ENCODE measurements at regions not wholly inside any gene's neighbourhood (a gene's known extent, or its start where the extent isn't known, plus 50 kb on each side); places are given as distances from the start of the nearest gene placed in this dataset.

DNA sequence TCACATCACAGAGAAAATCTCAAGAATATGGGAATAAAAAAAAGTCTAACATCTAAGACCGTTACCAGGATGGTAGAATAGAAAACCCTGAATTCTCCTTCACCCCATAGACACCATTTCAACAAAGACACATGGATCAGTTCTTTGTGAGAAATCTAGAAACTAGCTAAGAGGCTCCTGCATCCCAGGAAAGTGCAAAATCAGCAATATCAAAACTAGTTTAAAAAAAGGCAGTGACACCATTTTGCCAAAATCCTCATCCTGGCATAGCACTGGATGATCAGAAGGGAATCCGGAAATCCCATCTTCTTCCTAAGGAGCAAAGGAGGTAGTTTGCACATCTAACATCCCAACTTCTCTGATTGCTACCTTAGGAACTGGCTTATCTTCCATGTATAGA, 88.9 kb upstream of the MAGEE2 start:
- TF ChIP-seq EZH2 (IDR thresholded peaks at IDR 0.05; ENCODE audit: low read depth, unreplicated experiment) (no peak), EZH2phosphoT487 (IDR thresholded peaks at IDR 0.05; ENCODE audit: unreplicated experiment) (no peak), POLR2AphosphoS5 (IDR thresholded peaks at IDR 0.05; ENCODE audit: low read depth) (no peak), JUNB (IDR thresholded peaks at IDR 0.05; ENCODE audit: unreplicated experiment) (no peak), CREB1 (CRISPR knock-in tag; IDR thresholded peaks at IDR 0.05; ENCODE audit: low read depth) (no peak), STAT1 (IDR thresholded peaks at IDR 0.05; ENCODE audit: unreplicated experiment) (no peak)
- TF ChIP-seq, protein P1, sequence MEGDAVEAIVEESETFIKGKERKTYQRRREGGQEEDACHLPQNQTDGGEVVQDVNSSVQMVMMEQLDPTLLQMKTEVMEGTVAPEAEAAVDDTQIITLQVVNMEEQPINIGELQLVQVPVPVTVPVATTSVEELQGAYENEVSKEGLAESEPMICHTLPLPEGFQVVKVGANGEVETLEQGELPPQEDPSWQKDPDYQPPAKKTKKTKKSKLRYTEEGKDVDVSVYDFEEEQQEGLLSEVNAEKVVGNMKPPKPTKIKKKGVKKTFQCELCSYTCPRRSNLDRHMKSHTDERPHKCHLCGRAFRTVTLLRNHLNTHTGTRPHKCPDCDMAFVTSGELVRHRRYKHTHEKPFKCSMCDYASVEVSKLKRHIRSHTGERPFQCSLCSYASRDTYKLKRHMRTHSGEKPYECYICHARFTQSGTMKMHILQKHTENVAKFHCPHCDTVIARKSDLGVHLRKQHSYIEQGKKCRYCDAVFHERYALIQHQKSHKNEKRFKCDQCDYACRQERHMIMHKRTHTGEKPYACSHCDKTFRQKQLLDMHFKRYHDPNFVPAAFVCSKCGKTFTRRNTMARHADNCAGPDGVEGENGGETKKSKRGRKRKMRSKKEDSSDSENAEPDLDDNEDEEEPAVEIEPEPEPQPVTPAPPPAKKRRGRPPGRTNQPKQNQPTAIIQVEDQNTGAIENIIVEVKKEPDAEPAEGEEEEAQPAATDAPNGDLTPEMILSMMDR (conservative IDR thresholded peaks at IDR 0.05; ENCODE audit: low read depth in 2 of 2), result no peak
- TF ChIP-seq, protein P2, sequence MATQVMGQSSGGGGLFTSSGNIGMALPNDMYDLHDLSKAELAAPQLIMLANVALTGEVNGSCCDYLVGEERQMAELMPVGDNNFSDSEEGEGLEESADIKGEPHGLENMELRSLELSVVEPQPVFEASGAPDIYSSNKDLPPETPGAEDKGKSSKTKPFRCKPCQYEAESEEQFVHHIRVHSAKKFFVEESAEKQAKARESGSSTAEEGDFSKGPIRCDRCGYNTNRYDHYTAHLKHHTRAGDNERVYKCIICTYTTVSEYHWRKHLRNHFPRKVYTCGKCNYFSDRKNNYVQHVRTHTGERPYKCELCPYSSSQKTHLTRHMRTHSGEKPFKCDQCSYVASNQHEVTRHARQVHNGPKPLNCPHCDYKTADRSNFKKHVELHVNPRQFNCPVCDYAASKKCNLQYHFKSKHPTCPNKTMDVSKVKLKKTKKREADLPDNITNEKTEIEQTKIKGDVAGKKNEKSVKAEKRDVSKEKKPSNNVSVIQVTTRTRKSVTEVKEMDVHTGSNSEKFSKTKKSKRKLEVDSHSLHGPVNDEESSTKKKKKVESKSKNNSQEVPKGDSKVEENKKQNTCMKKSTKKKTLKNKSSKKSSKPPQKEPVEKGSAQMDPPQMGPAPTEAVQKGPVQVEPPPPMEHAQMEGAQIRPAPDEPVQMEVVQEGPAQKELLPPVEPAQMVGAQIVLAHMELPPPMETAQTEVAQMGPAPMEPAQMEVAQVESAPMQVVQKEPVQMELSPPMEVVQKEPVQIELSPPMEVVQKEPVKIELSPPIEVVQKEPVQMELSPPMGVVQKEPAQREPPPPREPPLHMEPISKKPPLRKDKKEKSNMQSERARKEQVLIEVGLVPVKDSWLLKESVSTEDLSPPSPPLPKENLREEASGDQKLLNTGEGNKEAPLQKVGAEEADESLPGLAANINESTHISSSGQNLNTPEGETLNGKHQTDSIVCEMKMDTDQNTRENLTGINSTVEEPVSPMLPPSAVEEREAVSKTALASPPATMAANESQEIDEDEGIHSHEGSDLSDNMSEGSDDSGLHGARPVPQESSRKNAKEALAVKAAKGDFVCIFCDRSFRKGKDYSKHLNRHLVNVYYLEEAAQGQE (IDR thresholded peaks at IDR 0.05; ENCODE audit: unreplicated experiment), result no peak
- TF ChIP-seq, protein P3, sequence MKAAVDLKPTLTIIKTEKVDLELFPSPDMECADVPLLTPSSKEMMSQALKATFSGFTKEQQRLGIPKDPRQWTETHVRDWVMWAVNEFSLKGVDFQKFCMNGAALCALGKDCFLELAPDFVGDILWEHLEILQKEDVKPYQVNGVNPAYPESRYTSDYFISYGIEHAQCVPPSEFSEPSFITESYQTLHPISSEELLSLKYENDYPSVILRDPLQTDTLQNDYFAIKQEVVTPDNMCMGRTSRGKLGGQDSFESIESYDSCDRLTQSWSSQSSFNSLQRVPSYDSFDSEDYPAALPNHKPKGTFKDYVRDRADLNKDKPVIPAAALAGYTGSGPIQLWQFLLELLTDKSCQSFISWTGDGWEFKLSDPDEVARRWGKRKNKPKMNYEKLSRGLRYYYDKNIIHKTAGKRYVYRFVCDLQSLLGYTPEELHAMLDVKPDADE (IDR thresholded peaks at IDR 0.05), result no peak

Measured in GM23338 (cell line).